ENCODE measurements at regions not wholly inside any gene's neighbourhood (a gene's known extent, or its start where the extent isn't known, plus 50 kb on each side); places are given as distances from the start of the nearest gene placed in this dataset.

GRCh38 chr3:187966096-187966495 lies 187.9 kb upstream of the LPP start:
- Histone ChIP-seq H3K27me3 (replicated peaks in 1 of 4; ENCODE audit: control extremely low read depth in 1 of 4, control insufficient read depth in 3 of 4, insufficient read depth in 4 of 4, low read length in 3 of 4) (peaks cover 0 to 21% (median 9%) of the 10 kb centered on the region in 4 experiments), H3K36me3 (replicated peaks in 1 of 2; ENCODE audit: control extremely low read depth in 1 of 2, control insufficient read depth in 1 of 2, extremely low read depth in 1 of 2, insufficient read depth in 2 of 2, low read length in 1 of 2) (no peaks in the 10 kb centered on the region), H3K27ac (ENCODE audit: low read length in 2 of 2) (no peak overlapping the region), H3K9me3 (ENCODE audit: control extremely low read depth in 1 of 3, control insufficient read depth in 2 of 3, insufficient read depth in 1 of 3, low read length in 2 of 3) (no peaks in the 10 kb centered on the region), H3K4me2 (replicated peaks; ENCODE audit: low read depth, low read length, poor library complexity, severe bottlenecking) (no peak overlapping the region), H3K79me2 (ENCODE audit: control insufficient read depth, insufficient read depth, low read length) (no peaks in the 10 kb centered on the region), H3K4me3 (ENCODE audit: control extremely low read depth in 1 of 5, extremely low read depth in 1 of 5, insufficient read depth in 1 of 5, low read depth in 2 of 5, low read length in 4 of 5) (no peak overlapping the region), H2AFZ (ENCODE audit: insufficient read depth, low read depth, low read length, poor library complexity, severe bottlenecking) (no peak overlapping the region), H3K4me1 (ENCODE audit: control insufficient read depth in 2 of 2, insufficient read depth in 2 of 2, low read length in 2 of 2) (peaks cover 21 to 26% of the 10 kb centered on the region in 2 donors), H3K9ac (ENCODE audit: low read length) (no peak overlapping the region), H4K20me1 (ENCODE audit: control insufficient read depth, insufficient read depth, low read length, poor library complexity, severe bottlenecking) (no peaks in the 10 kb centered on the region)
- ChIA-PET CTCF (interaction anchor here (0.9 to 1.6 kb wide), 2 partner anchors 9 to 10 kb away, joined by 3 to 5 read pairs; no protein-coding TSS in a partner anchor), POLR2A (no interaction called here)
- H3K27ac Mint-ChIP-seq, result no peak overlapping the region
- peaks cover 18% of the 10 kb centered on the region for H3K27me3 Mint-ChIP-seq
- DNase-seq, result no peak
- H3K4me3 Mint-ChIP-seq, result no peak overlapping the region
- ATAC-seq (ENCODE audit: low read depth), result no peak
- H3K4me1 Mint-ChIP-seq, result peaks cover 28% of the 10 kb centered on the region
- 17% methylated on average over 2 of the region's 4 CpGs for WGBS (ENCODE audit: insufficient coverage)
- intact Hi-C loops (cut with micrococcal nuclease), result no loop called here
- H3K9me3 Mint-ChIP-seq (ENCODE audit: insufficient read depth), result no peaks in the 10 kb centered on the region
- TF ChIP-seq EZH2 (IDR thresholded peaks at IDR 0.05; ENCODE audit: borderline replicate concordance, insufficient read depth, low read depth, low read length, poor library complexity, severe bottlenecking) (no peak), CTCF (IDR thresholded peaks at IDR 0.05) (no peak)

GRCh38 chr3:187966636-187967406 lies 187.1 kb upstream of the LPP start:
- Histone ChIP-seq H3K36me3 (replicated peaks in 1 of 2; ENCODE audit: control extremely low read depth in 1 of 2, control insufficient read depth in 1 of 2, extremely low read depth in 1 of 2, insufficient read depth in 2 of 2, low read length in 1 of 2) (no peaks in the 10 kb centered on the region), H4K20me1 (ENCODE audit: control insufficient read depth, insufficient read depth, low read length, poor library complexity, severe bottlenecking) (no peaks in the 10 kb centered on the region), H3K27ac (ENCODE audit: low read length in 2 of 2) (no peak overlapping the region), H2AFZ (ENCODE audit: insufficient read depth, low read depth, low read length, poor library complexity, severe bottlenecking) (no peak overlapping the region), H3K4me2 (replicated peaks; ENCODE audit: low read depth, low read length, poor library complexity, severe bottlenecking) (no peak overlapping the region), H3K4me1 (ENCODE audit: control insufficient read depth in 2 of 2, insufficient read depth in 2 of 2, low read length in 2 of 2) (peaks cover 21 to 26% of the 10 kb centered on the region in 2 donors), H3K4me3 (ENCODE audit: control extremely low read depth in 1 of 5, extremely low read depth in 1 of 5, insufficient read depth in 1 of 5, low read depth in 2 of 5, low read length in 4 of 5) (no peak overlapping the region), H3K79me2 (ENCODE audit: control insufficient read depth, insufficient read depth, low read length) (no peaks in the 10 kb centered on the region), H3K9ac (ENCODE audit: low read length) (no peak overlapping the region), H3K27me3 (replicated peaks in 1 of 4; ENCODE audit: control extremely low read depth in 1 of 4, control insufficient read depth in 3 of 4, insufficient read depth in 4 of 4, low read length in 3 of 4) (peaks cover 0 to 21% (median 11%) of the 10 kb centered on the region in 4 experiments), H3K9me3 (ENCODE audit: control extremely low read depth in 1 of 3, control insufficient read depth in 2 of 3, insufficient read depth in 1 of 3, low read length in 2 of 3) (no peaks in the 10 kb centered on the region)
- Mint-ChIP-seq H3K9me3 (ENCODE audit: insufficient read depth) (no peaks in the 10 kb centered on the region), H3K27me3 (peaks cover 22% of the 10 kb centered on the region), H3K27ac (peak overlapping the region; percentile 11), H3K4me3 (peak overlapping the region; percentile 21), H3K4me1 (peaks cover 28% of the 10 kb centered on the region)
- no peak for TF ChIP-seq EZH2 (IDR thresholded peaks at IDR 0.05; ENCODE audit: borderline replicate concordance, insufficient read depth, low read depth, low read length, poor library complexity, severe bottlenecking)
- TF ChIP-seq CTCF (IDR thresholded peaks at IDR 0.05), result no peak
- ChIA-PET CTCF (interaction anchor here (0.5 to 1.6 kb wide), 3 partner anchors 9 to 230 kb away, joined by 3 to 5 read pairs (median 4); no protein-coding TSS in a partner anchor), POLR2A (no interaction called here)
- intact Hi-C loops (cut with micrococcal nuclease), result no loop called here
- ATAC-seq (ENCODE audit: low read depth) (peak; percentile 14), DNase-seq (no peak)
- WGBS (ENCODE audit: insufficient coverage), result 8% methylated on average over 2 of the region's 8 CpGs

All from B cell (primary cell).